OCI-LY7 (cell line): ENCODE measurements at regions not wholly inside any gene's neighbourhood (a gene's known extent, or its start where the extent isn't known, plus 50 kb on each side); places are given as distances from the start of the nearest gene placed in this dataset.
"Not testable (repeated sequence)": the region's sequence is repeated elsewhere in the genome, so short reads cannot be mapped to it uniquely, and the experiment has no call there.

ENCODE experiments used
- BruUV-seq: library from RNA; stranded (reverse); fragments of 400-500 nt; replicated peaks from 2 replicates; lab custom pipeline; 2021; lab: Mats Ljungman, UMichigan
- CTCF ChIA-PET: fragments of 300-600 bp; sonication (Branson Sonifier 250); formaldehyde crosslinking; loops from one replicate; lab custom pipeline; 2022; ENCODE audit warnings: antibody characterized with exemption; ENCODE audit not compliant: unreplicated experiment; lab: Charles Lee
- POLR2A ChIA-PET: fragments of 300-600 bp; sonication (Branson Sonifier 250); formaldehyde crosslinking; loops from one replicate; lab custom pipeline; 2022; ENCODE audit warnings: antibody characterized with exemption; lab: Charles Lee
- DNase-seq: peaks from one replicate; pipeline ENCODE4 v3.0.0-alpha.2; 2015; ENCODE audit warnings: low spot score
- H2AFZ ChIP-seq: fragments of 200-600 bp; sonication (generic), shearing (Covaris generic); 2 replicates; pipeline ENCODE4 v1.6.1; 2014; ENCODE audit warnings: mild to moderate bottlenecking, antibody characterized with exemption, low read length, moderate library complexity
- H3K27ac ChIP-seq: fragments of 200-600 bp; sonication (generic); 2 replicates; pipeline ENCODE4 v1.5.1; 2014; ENCODE audit warnings: mixed run types, low read depth, mild to moderate bottlenecking, moderate library complexity, low read length, inconsistent platforms; ENCODE audit not compliant: poor library complexity, severe bottlenecking
- H3K36me3 ChIP-seq: fragments of 200-600 bp; sonication (generic); 2 replicates; pipeline ENCODE4 v1.6.1; 2014; ENCODE audit warnings: mild to moderate bottlenecking, antibody characterized with exemption, low read length, moderate library complexity, mixed read lengths; ENCODE audit not compliant: insufficient read depth
- H3K4me1 ChIP-seq: fragments of 200-600 bp; sonication (generic); 2 replicates; pipeline ENCODE4 v1.5.1; 2014; ENCODE audit warnings: mild to moderate bottlenecking, low read length; ENCODE audit not compliant: insufficient read depth, poor library complexity, severe bottlenecking
- H3K4me2 ChIP-seq: fragments of 200-600 bp; sonication (generic); 2 replicates; pipeline ENCODE4 v1.6.1; 2014; ENCODE audit warnings: mild to moderate bottlenecking, low read length
- H3K4me3 ChIP-seq: fragments of 200-600 bp; sonication (generic); 2 replicates; pipeline ENCODE4 v1.5.1; 2014; ENCODE audit warnings: mild to moderate bottlenecking, low read depth, low read length; ENCODE audit not compliant: poor library complexity, severe bottlenecking
- H3K79me2 ChIP-seq: fragments of 200-600 bp; sonication (generic); 2 replicates; pipeline ENCODE4 v1.6.1; 2016; ENCODE audit warnings: low read depth, mild to moderate bottlenecking, low read length, moderate library complexity, mixed read lengths; ENCODE audit not compliant: insufficient read depth
- H3K9me2 ChIP-seq: fragments of 200-600 bp; sonication (generic); 2 replicates; pipeline ENCODE4 v1.6.1; 2016; ENCODE audit warnings: mild to moderate bottlenecking, low read length, mixed read lengths; ENCODE audit not compliant: insufficient read depth
- H3K9me3 ChIP-seq: fragments of 200-600 bp; sonication (generic); 2 replicates; pipeline ENCODE4 v1.6.1; 2014; ENCODE audit warnings: mild to moderate bottlenecking, mixed run types, low read length, mixed read lengths
- H4K20me1 ChIP-seq: fragments of 200-600 bp; sonication (generic); 2 replicates; pipeline ENCODE4 v1.6.1; 2014; ENCODE audit warnings: mild to moderate bottlenecking, antibody characterized with exemption, low read length, moderate library complexity, mixed read lengths; ENCODE audit not compliant: insufficient read depth
- CTCF ChIP-seq: fragments of 200-600 bp; sonication (generic); conservative IDR thresholded peaks from 2 replicates; pipeline ENCODE4 v1.5.1; 2014; ENCODE audit warnings: mild to moderate bottlenecking, antibody characterized with exemption, low read length, moderate library complexity, mixed read lengths
- EZH2phosphoT487 ChIP-seq: fragments of 200-600 bp; sonication (generic); IDR thresholded peaks from 2 replicates; pipeline ENCODE4 v1.6.1; 2018; ENCODE audit warnings: low read depth, borderline replicate concordance, mild to moderate bottlenecking, mixed run types, antibody characterized with exemption, low read length, moderate library complexity, mixed read lengths
- intact Hi-C: fragments of 100-400 bp; cut with micrococcal nuclease; formaldehyde crosslinking; loops from one replicate; pipeline ENCODE4 v1.10.0; 2022; ENCODE audit not compliant: unreplicated experiment

GRCh38 chr1:197841158-197841557 lies 61.3 kb upstream of the C1orf53 start:
- no peak overlapping the region for H3K27ac ChIP-seq
- H3K79me2 ChIP-seq = no peaks in the 10 kb centered on the region
- no peak overlapping the region for H2AFZ ChIP-seq
- CTCF ChIA-PET = no interaction called here
- H3K4me3 ChIP-seq = no peak overlapping the region
- H3K9me3 ChIP-seq = no peaks in the 10 kb centered on the region
- H4K20me1 ChIP-seq = no peaks in the 10 kb centered on the region
- TF ChIP-seq CTCF (no peak), EZH2phosphoT487 (no peak)
- DNase-seq = no peak
- H3K36me3 ChIP-seq = no peaks in the 10 kb centered on the region
- POLR2A ChIA-PET = no interaction called here
- no peaks in the 10 kb centered on the region for H3K4me1 ChIP-seq
- no peaks in the 10 kb centered on the region for H3K9me2 ChIP-seq
- H3K4me2 ChIP-seq = no peak overlapping the region
- no TSS peak for BruUV-seq
- intact Hi-C loops = no loop called here

- DNase-seq, CTCF ChIA-PET, H3K79me2 ChIP-seq, BruUV-seq, H3K36me3 ChIP-seq, H3K27ac ChIP-seq, H3K9me2 ChIP-seq, H3K4me3 ChIP-seq, H2AFZ ChIP-seq, H3K4me2 ChIP-seq, H4K20me1 ChIP-seq, H3K4me1 ChIP-seq, intact Hi-C loops, H3K9me3 ChIP-seq: not testable (repeated sequence)
- POLR2A ChIA-PET = interaction anchor here (0.6 to 1.5 kb wide), 3 partner anchors 10 to 292 kb away, joined by 3 to 6 read pairs (median 5); no protein-coding TSS in a partner anchor
These were observed 62.6 kb upstream of the C1orf53 start for GRCh38 chr1:197839786-197840185.

GRCh38 chr1:197838836-197839235 lies 63.6 kb upstream of the DENND1B start:
- no peak for DNase-seq
- Histone ChIP-seq H4K20me1 (no peaks in the 10 kb centered on the region), H3K27ac (no peak overlapping the region), H3K9me2 (no peaks in the 10 kb centered on the region), H2AFZ (0 out of 2 replicates have a peak overlapping the region, but pooled peaks have one; percentile 19), H3K9me3 (no peaks in the 10 kb centered on the region), H3K79me2 (no peaks in the 10 kb centered on the region), H3K4me3 (no peak overlapping the region), H3K4me2 (no peak overlapping the region), H3K4me1 (no peaks in the 10 kb centered on the region), H3K36me3 (no peaks in the 10 kb centered on the region)
- no peak for TF ChIP-seq CTCF
- no peak for TF ChIP-seq EZH2phosphoT487
- POLR2A ChIA-PET = interaction anchor here (0.6 to 1.4 kb wide), 5 partner anchors 12 to 190 kb away, joined by 3 to 4 read pairs (median 3); no protein-coding TSS in a partner anchor
- BruUV-seq = no TSS peak
- CTCF ChIA-PET = no interaction called here
- intact Hi-C loops = no loop called here
